GM12891 (cell line): ENCODE measurements at regions not wholly inside any gene's neighbourhood (a gene's known extent, or its start where the extent isn't known, plus 50 kb on each side); places are given as distances from the start of the nearest gene placed in this dataset.

Experiments used
- POLR2A ChIP-seq: IDR thresholded peaks from 2 replicates; pipeline ENCODE4 v1.6.1; 2011; ENCODE audit warnings: low read depth, low read length, control low read depth
- POLR2AphosphoS5 ChIP-seq: IDR thresholded peaks from 2 replicates; pipeline ENCODE4 v1.6.1; 2011; ENCODE audit warnings: low read depth, low read length, control low read depth
- POU2F2 ChIP-seq: IDR thresholded peaks from 2 replicates; pipeline ENCODE4 v1.6.1; 2011; ENCODE audit warnings: low read depth, mild to moderate bottlenecking, control low read depth, low read length, moderate library complexity

GRCh38 chr5:143734456-143734780, 77.5 kb upstream of the HMHB1 start:
- TF ChIP-seq POLR2A (no peak), POLR2AphosphoS5 (no peak), POU2F2 (no peak)
